ENCODE measurements at regions not wholly inside any gene's neighbourhood (a gene's known extent, or its start where the extent isn't known, plus 50 kb on each side); places are given as distances from the start of the nearest gene placed in this dataset.

DNA sequence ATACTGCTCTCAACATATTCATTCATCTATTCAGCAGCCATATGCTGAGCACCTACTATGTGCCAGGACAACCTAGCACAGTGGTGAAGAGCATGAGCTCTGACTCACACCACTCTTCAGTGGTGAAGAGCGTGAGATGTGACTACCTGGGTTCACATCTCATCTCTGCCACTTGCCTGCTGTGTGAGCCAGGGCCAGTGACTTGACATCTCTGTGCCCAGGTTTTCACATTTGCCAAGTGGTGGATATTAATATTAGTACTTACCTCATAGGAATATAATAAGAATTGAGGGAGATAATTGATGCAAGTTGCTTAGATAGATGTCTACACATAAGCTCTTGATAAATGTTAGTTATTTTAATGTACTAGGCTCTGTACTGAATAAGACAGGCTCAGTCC lies 488.9 kb downstream of the PTPRU start:
- Histone ChIP-seq H3K4me3 (ENCODE audit: low read length) (no peak overlapping the region), H3K4me1 (ENCODE audit: control insufficient read depth, insufficient read depth, low read length) (no peaks in the 10 kb centered on the region), H3K36me3 (ENCODE audit: control insufficient read depth, insufficient read depth, low read length) (no peaks in the 10 kb centered on the region), H3K27ac (ENCODE audit: low read depth, low read length) (no peak overlapping the region), H3K27me3 (ENCODE audit: control insufficient read depth, insufficient read depth, low read length) (no peaks in the 10 kb centered on the region), H3K9ac (ENCODE audit: low read length) (no peak overlapping the region)

DNA sequence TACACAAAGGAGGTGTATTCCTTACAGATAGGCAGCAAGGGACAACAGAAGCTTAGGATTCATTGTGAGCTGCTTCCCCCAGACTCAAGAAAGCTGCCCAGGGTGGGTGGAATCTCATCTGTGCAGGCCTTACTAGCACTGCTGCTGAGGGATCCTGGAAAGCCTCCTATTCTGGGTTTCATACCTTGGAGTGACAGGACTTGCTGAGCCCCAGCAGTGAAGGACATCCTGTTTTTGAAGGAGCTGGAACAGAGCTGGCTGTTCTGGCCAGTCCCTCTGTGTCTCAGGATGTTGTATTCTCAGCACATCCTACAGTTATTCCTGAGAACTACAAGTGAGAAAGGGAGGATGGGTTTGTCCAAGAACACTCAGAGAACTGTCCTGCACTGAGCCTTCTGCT lies 486.3 kb downstream of the PTPRU start:
- Histone ChIP-seq H3K27ac (ENCODE audit: low read depth, low read length) (no peak overlapping the region), H3K36me3 (ENCODE audit: control insufficient read depth, insufficient read depth, low read length) (no peaks in the 10 kb centered on the region), H3K4me1 (ENCODE audit: control insufficient read depth, insufficient read depth, low read length) (no peaks in the 10 kb centered on the region), H3K4me3 (ENCODE audit: low read length) (no peak overlapping the region), H3K9ac (ENCODE audit: low read length) (no peak overlapping the region), H3K27me3 (ENCODE audit: control insufficient read depth, insufficient read depth, low read length) (no peaks in the 10 kb centered on the region)

DNA sequence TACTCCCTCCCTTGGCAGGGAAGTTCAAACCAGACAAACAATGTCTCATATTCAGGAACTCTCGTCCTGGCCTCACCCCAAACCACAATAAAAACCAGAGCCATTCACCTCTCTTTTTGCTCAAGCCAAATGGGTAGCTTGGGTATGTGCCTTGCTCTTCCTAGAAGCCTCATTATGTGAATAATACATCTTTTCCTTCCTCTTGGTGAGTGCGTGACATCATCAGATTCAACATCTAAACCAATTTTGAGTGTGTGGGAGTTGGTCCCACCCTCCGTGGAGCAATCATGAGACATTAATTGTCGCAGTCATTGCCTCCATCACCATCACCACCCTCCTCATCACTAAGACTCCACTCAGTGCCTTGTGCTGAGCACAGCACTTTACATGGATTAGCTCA lies 482.9 kb downstream of the PTPRU start:
- H3K27ac ChIP-seq (ENCODE audit: low read depth, low read length) = no peak overlapping the region
- H3K4me1 ChIP-seq (ENCODE audit: control insufficient read depth, insufficient read depth, low read length) = no peaks in the 10 kb centered on the region
- H3K9ac ChIP-seq (ENCODE audit: low read length) = no peak overlapping the region
- no peaks in the 10 kb centered on the region for H3K27me3 ChIP-seq (ENCODE audit: control insufficient read depth, insufficient read depth, low read length)
- no peaks in the 10 kb centered on the region for H3K36me3 ChIP-seq (ENCODE audit: control insufficient read depth, insufficient read depth, low read length)
- no peak overlapping the region for H3K4me3 ChIP-seq (ENCODE audit: low read length)

DNA sequence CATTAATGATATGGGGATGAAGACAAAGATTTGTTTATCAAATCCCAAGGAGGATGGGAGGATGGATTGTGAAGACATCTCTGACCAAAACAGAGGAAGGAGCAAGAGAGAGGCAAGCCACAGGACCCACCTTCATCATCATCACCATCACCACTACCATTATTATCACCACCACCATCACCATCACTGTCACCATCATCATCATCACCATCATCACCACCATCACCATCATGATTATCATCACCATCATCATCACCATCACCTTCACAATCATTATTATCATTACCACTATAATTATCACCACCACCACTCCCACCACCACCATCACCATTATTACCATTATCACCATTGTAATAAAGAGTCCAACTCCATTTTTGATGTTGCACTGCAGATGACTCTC lies 482.5 kb downstream of the PTPRU start:
- Histone ChIP-seq H3K27me3 (ENCODE audit: control insufficient read depth, insufficient read depth, low read length) (no peaks in the 10 kb centered on the region), H3K4me3 (ENCODE audit: low read length) (no peak overlapping the region), H3K36me3 (ENCODE audit: control insufficient read depth, insufficient read depth, low read length) (no peaks in the 10 kb centered on the region), H3K9ac (ENCODE audit: low read length) (no peak overlapping the region), H3K27ac (ENCODE audit: low read depth, low read length) (no peak overlapping the region), H3K4me1 (ENCODE audit: control insufficient read depth, insufficient read depth, low read length) (no peaks in the 10 kb centered on the region)

DNA sequence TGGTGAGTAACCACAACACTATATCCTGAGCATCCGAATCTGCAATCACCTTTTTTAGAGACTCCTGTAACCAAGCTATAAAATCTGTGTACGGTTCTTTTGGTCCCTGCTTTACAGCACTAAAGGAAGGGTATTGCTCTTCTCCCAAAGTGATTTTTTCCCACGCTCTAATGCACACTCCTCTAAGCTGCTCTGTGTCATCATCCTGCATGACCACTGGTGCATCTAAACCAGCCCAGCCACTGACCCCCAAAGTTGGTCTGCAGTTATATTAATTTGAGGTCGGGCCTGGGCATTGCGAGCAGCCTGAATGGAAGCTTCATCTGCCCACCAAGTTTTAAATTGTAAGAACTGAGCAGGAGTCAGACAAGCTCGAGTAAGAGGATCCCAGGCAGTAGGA lies 480.0 kb downstream of the PTPRU start:
- Histone ChIP-seq H3K36me3 (ENCODE audit: control insufficient read depth, insufficient read depth, low read length) (no peaks in the 10 kb centered on the region), H3K4me3 (ENCODE audit: low read length) (no peak overlapping the region), H3K27ac (ENCODE audit: low read depth, low read length) (no peak overlapping the region), H3K27me3 (ENCODE audit: control insufficient read depth, insufficient read depth, low read length) (no peaks in the 10 kb centered on the region), H3K4me1 (ENCODE audit: control insufficient read depth, insufficient read depth, low read length) (no peaks in the 10 kb centered on the region), H3K9ac (ENCODE audit: low read length) (no peak overlapping the region)

DNA sequence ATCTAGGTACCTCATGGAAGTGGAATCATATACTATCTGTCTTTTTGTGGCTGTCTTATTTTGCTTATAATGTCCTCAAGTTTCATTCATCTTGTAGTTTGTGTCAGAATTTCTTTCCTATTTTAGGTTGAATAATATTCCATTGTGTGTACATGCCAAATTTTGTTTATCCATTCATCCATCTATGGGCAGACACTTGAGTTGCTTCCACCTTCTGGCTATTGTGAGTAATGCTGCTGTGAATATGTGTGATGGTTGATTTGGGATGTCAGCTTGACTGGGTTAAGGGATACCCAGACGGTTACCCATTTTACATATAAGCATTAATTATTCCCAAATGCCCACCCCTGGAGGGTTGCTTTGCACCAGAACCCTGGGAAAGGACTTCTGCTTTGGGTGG lies 477.5 kb downstream of the PTPRU start:
- Histone ChIP-seq H3K4me1 (ENCODE audit: control insufficient read depth, insufficient read depth, low read length) (no peaks in the 10 kb centered on the region), H3K36me3 (ENCODE audit: control insufficient read depth, insufficient read depth, low read length) (no peaks in the 10 kb centered on the region), H3K27ac (ENCODE audit: low read depth, low read length) (no peak overlapping the region), H3K27me3 (ENCODE audit: control insufficient read depth, insufficient read depth, low read length) (no peaks in the 10 kb centered on the region), H3K9ac (ENCODE audit: low read length) (no peak overlapping the region), H3K4me3 (ENCODE audit: low read length) (no peak overlapping the region)

DNA sequence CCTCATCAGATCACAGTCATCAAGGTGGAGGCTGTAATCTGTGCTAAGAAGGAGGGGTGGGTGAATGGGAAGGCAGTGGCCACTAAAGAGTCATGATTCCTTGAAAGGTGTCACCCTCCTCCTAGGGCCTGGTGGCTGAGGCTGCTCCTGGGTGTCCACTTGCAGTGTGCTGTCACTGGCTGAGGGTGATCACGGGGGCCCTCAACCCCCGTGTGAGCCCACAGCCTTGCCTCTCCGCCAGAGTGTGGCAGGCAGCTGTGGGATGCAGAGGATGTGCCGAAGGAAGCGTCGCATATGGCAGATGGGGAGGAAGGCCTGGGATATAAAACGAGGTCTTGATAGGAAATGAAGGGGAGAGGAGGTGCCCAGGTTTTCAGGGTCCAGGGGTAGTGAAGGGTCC lies 476.5 kb downstream of the PTPRU start:
- H3K27ac ChIP-seq (ENCODE audit: low read depth, low read length) = no peak overlapping the region
- H3K4me1 ChIP-seq (ENCODE audit: control insufficient read depth, insufficient read depth, low read length) = no peaks in the 10 kb centered on the region
- H3K4me3 ChIP-seq (ENCODE audit: low read length) = no peak overlapping the region
- no peak overlapping the region for H3K9ac ChIP-seq (ENCODE audit: low read length)
- H3K36me3 ChIP-seq (ENCODE audit: control insufficient read depth, insufficient read depth, low read length) = no peaks in the 10 kb centered on the region
- H3K27me3 ChIP-seq (ENCODE audit: control insufficient read depth, insufficient read depth, low read length) = peaks cover 6% of the 10 kb centered on the region

DNA sequence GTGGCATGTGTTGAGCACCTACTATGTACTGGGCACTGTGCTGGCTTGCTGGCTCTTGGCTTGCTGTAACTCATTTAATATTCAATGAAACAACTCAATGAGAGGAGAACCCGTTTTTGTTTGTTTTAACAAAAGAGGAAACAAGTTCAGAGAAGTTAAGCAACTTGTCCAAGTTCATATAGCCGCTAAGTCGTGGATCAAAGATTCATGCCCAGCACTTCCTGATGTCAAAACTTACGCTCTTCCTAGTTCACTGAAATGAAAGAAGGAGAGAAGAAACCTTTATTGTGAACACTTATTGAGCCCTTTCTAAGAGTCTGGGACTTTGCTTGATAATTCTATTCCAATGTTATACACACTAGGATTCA lies 475.9 kb downstream of the PTPRU start:
- H3K9ac ChIP-seq (ENCODE audit: low read length) = no peak overlapping the region
- H3K27ac ChIP-seq (ENCODE audit: low read depth, low read length) = no peak overlapping the region
- peaks cover 6% of the 10 kb centered on the region for H3K27me3 ChIP-seq (ENCODE audit: control insufficient read depth, insufficient read depth, low read length)
- H3K4me3 ChIP-seq (ENCODE audit: low read length) = no peak overlapping the region
- no peaks in the 10 kb centered on the region for H3K36me3 ChIP-seq (ENCODE audit: control insufficient read depth, insufficient read depth, low read length)
- no peaks in the 10 kb centered on the region for H3K4me1 ChIP-seq (ENCODE audit: control insufficient read depth, insufficient read depth, low read length)

DNA sequence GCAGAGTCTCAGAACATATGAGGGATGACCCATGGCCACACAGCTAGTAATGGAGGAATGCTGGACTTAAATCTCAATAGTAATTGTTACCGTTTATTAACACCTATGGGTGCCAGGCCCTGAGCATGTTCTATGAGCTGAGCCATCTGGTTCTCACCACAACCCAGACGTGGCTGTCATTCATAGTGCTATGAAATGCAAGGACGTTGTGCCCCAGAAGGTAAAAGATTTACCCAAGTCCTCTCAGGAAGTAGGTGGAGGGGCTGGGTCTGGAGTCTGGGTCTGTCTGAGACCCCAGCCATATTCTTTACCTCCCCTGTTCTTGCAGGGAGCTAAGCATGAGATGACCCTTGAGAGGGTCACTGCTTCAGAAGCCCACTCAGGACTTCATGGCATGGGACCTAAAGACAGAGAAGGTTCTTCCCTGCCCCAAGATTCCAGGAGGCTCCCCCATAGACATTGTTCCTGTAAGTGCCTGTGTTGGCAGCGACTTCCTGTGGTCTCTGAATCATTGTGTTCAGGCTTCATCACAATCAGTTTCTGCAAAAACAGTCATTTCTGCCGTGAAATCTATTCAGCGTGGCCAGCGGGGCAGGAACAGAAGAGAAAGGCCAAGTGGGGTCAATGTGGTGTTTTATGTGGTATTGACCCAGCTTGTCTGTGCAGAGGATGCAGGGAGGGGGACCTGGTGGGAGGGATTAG lies 475.4 kb downstream of the PTPRU start:
- no peaks in the 10 kb centered on the region for H3K36me3 ChIP-seq (ENCODE audit: control insufficient read depth, insufficient read depth, low read length)
- H3K4me1 ChIP-seq (ENCODE audit: control insufficient read depth, insufficient read depth, low read length) = no peaks in the 10 kb centered on the region
- no peak overlapping the region for H3K27ac ChIP-seq (ENCODE audit: low read depth, low read length)

DNA sequence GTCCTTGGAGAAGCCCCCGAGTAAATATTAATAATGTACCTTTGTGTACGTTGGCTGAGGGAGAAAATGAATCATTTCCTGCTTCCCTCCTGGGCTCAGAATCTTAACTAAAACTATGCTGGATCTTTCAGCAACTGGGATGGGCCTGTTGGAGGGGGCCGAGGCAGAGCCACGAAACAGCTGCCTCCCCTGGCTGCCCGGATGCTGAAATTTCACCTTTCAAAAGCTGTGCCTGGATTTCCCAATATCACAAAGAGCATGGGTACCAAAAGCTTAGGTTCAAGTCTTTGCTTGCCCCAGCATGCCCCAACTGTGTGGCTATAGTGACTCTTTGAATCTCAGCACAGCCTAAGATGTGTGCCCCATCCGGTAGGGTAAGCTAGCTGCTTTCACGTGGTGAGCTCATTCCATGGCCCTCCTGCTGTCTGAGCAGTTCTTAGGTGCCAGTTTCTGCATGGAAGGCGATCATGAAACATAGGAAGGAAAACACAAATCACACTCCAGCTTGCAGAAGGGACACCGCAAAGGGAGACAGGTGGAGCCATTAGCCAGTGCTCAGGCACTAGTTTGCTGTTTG lies 473.5 kb downstream of the PTPRU start:
- Histone ChIP-seq H3K27me3 (ENCODE audit: control insufficient read depth, insufficient read depth, low read length) (peaks cover 10% of the 10 kb centered on the region), H3K9ac (ENCODE audit: low read length) (no peak overlapping the region), H3K27ac (ENCODE audit: low read depth, low read length) (no peak overlapping the region), H3K4me3 (ENCODE audit: low read length) (no peak overlapping the region), H3K4me1 (ENCODE audit: control insufficient read depth, insufficient read depth, low read length) (no peaks in the 10 kb centered on the region), H3K36me3 (ENCODE audit: control insufficient read depth, insufficient read depth, low read length) (no peaks in the 10 kb centered on the region)

More for the DNA sequence above, 475.4 kb downstream of the PTPRU start:
- peaks cover 8% of the 10 kb centered on the region for H3K27me3 ChIP-seq (ENCODE audit: control insufficient read depth, insufficient read depth, low read length)
- H3K9ac ChIP-seq (ENCODE audit: low read length) = no peak overlapping the region
- no peak overlapping the region for H3K4me3 ChIP-seq (ENCODE audit: low read length)

DNA sequence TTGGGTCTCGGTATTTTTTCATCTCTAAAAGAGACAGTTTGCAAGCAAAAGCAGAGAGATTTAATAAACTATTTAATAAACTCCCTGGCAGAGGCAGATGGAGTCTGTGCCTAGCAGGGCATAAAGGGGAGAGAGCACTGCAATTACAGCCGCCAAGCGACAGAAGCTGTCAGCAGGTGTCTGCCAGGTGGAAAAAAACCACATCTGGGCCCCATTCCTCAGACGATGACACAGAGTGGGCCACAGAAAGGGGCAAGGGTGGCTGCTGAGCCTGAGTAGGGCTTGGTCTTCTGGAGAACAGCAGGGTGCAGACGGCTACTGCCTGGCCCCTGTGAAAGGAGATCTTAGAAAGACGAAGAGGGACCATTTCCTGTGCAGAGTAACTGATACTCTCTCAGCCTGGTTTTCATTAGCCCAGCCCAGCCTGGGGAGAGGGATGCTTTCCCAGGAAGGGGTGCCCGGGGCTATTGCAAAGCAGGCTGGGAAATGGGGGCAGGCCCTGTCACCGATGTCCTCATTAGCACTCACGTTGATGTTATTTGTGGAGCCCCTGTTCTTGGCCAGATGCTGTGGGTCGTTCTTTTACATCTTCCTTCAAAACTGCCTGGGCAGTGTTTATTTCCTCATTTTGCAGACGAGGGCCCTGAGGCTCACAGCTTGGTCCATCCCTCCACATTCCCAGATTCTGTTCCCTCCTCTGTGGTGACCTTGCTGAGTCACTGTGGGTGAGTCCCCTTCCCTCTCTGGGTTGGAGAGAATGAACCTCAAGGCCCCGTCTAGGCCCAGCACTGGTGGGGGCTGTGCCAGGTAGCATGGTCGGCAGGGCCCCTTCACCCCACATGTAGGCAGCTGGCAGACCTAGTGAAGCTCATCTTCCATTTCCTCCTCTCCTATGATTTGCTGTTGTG lies 472.7 kb downstream of the PTPRU start:
- no peaks in the 10 kb centered on the region for H3K36me3 ChIP-seq (ENCODE audit: control insufficient read depth, insufficient read depth, low read length)
- no peaks in the 10 kb centered on the region for H3K4me1 ChIP-seq (ENCODE audit: control insufficient read depth, insufficient read depth, low read length)
- no peak overlapping the region for H3K4me3 ChIP-seq (ENCODE audit: low read length)
- H3K27ac ChIP-seq (ENCODE audit: low read depth, low read length) = no peak overlapping the region
- peaks cover 10% of the 10 kb centered on the region for H3K27me3 ChIP-seq (ENCODE audit: control insufficient read depth, insufficient read depth, low read length)
- H3K9ac ChIP-seq (ENCODE audit: low read length) = no peak overlapping the region

DNA sequence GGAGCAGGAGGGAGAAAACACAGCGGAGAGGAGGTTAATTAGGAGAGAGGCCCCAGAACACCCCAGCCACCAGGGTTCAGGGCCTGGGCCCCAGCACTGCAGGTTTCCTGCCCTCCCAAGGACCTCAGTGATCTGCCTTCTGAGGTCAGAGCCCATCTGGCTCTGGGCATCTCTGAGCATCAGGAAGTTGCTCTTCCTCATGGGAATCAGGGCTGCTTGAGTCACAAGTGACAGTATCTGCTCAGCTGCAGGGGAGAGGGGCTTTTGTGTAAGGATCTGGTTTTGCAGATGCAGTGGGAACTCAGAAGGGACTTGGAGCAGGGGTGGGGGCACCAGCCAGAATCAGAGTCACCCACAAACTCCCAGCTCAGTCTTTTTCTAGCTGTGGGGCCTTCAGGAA lies 472.1 kb downstream of the PTPRU start:
- H3K9ac ChIP-seq (ENCODE audit: low read length) = no peak overlapping the region
- H3K27me3 ChIP-seq (ENCODE audit: control insufficient read depth, insufficient read depth, low read length) = peaks cover 10% of the 10 kb centered on the region
- H3K4me3 ChIP-seq (ENCODE audit: low read length) = no peak overlapping the region
- H3K36me3 ChIP-seq (ENCODE audit: control insufficient read depth, insufficient read depth, low read length) = no peaks in the 10 kb centered on the region
- H3K4me1 ChIP-seq (ENCODE audit: control insufficient read depth, insufficient read depth, low read length) = no peaks in the 10 kb centered on the region
- no peak overlapping the region for H3K27ac ChIP-seq (ENCODE audit: low read depth, low read length)
